Trophoblast cell (in vitro differentiated cells and primary cell): ENCODE measurements at regions not wholly inside any gene's neighbourhood (a gene's known extent, or its start where the extent isn't known, plus 50 kb on each side); places are given as distances from the start of the nearest gene placed in this dataset.

ENCODE experiments used
- DNase-seq, 2 donors: peaks; one replicate each; pipeline ENCODE4 v3.0.0-alpha.2; 2016
- H2AFZ ChIP-seq: 2 replicates; pipeline ENCODE4 v1.6.1; 2013; ENCODE audit warnings: low read length, moderate library complexity, mild to moderate bottlenecking; ENCODE audit not compliant: insufficient read depth, poor library complexity
- H2AK5ac ChIP-seq: 2 replicates; pipeline ENCODE4 v1.6.1; 2013; ENCODE audit warnings: mild to moderate bottlenecking, low read length
- H2BK120ac ChIP-seq: 2 replicates; pipeline ENCODE4 v1.6.1; 2013; ENCODE audit warnings: low read length, mild to moderate bottlenecking, moderate library complexity; ENCODE audit not compliant: insufficient read depth, poor library complexity
- H2BK12ac ChIP-seq: 2 replicates; pipeline ENCODE4 v1.6.1; 2013; ENCODE audit warnings: mild to moderate bottlenecking, low read length, moderate library complexity
- H2BK5ac ChIP-seq: 2 replicates; pipeline ENCODE4 v1.6.1; 2013; ENCODE audit warnings: low read length, low read depth, moderate library complexity, mild to moderate bottlenecking; ENCODE audit not compliant: poor library complexity
- H3K14ac ChIP-seq: 2 replicates; pipeline ENCODE4 v1.6.1; 2013; ENCODE audit warnings: mild to moderate bottlenecking, low read length
- H3K18ac ChIP-seq: 2 replicates; pipeline ENCODE4 v1.6.1; 2013; ENCODE audit warnings: mild to moderate bottlenecking, low read length
- H3K23ac ChIP-seq: 2 replicates; pipeline ENCODE4 v1.6.1; 2013; ENCODE audit warnings: low read length
- H3K27ac ChIP-seq: 2 replicates; pipeline ENCODE4 v1.5.1; 2013; ENCODE audit warnings: low read depth, mild to moderate bottlenecking, inconsistent platforms, low read length, moderate library complexity
- H3K27me3 ChIP-seq: 2 replicates; pipeline ENCODE4 v1.6.1; 2013; ENCODE audit warnings: inconsistent platforms, mild to moderate bottlenecking, low read length, moderate library complexity; ENCODE audit not compliant: insufficient read depth
- H3K36me3 ChIP-seq, 2 experiments: 1 replicate in 1 of 2; 2 replicates in 1 of 2; pipeline ENCODE4 v1.6.1; 2013; ENCODE audit warnings: low read length in 2 of 2, mild to moderate bottlenecking in 2 of 2, moderate library complexity in 1 of 2; ENCODE audit not compliant: insufficient read depth in 2 of 2, control insufficient read depth in 1 of 2
- H3K4ac ChIP-seq: 2 replicates; pipeline ENCODE4 v1.6.1; 2013; ENCODE audit warnings: low read depth, mild to moderate bottlenecking, low read length, moderate library complexity
- H3K4me1 ChIP-seq, 2 experiments: 1 replicate in 1 of 2; 2 replicates in 1 of 2; pipeline ENCODE4 v1.6.1; 2013; ENCODE audit warnings: low read length in 2 of 2, mild to moderate bottlenecking in 2 of 2, moderate library complexity in 1 of 2; ENCODE audit not compliant: insufficient read depth in 2 of 2, control insufficient read depth in 1 of 2
- H3K4me2 ChIP-seq: 2 replicates; pipeline ENCODE4 v1.6.1; 2013; ENCODE audit warnings: inconsistent platforms, mild to moderate bottlenecking, low read length, moderate library complexity
- H3K4me3 ChIP-seq: 2 replicates; pipeline ENCODE4 v1.5.1; 2013; ENCODE audit warnings: mild to moderate bottlenecking, low read depth, low read length, inconsistent platforms
- H3K79me1 ChIP-seq: one replicate; pipeline ENCODE4 v1.6.1; 2013; ENCODE audit warnings: low read length
- H3K79me2 ChIP-seq: 2 replicates; pipeline ENCODE4 v1.6.1; 2013; ENCODE audit warnings: low read length, mild to moderate bottlenecking; ENCODE audit not compliant: control insufficient read depth, insufficient read depth, poor library complexity
- H3K9ac ChIP-seq: 2 replicates; pipeline ENCODE4 v1.6.1; 2013; ENCODE audit warnings: mild to moderate bottlenecking, low read length
- H3K9me3 ChIP-seq: 2 replicates; pipeline ENCODE4 v1.6.1; 2013; ENCODE audit warnings: low read depth, mild to moderate bottlenecking, control low read depth, inconsistent platforms, low read length; ENCODE audit not compliant: insufficient read depth
- H4K12ac ChIP-seq: 2 replicates; pipeline ENCODE4 v1.6.1; 2013; ENCODE audit warnings: low read depth, mild to moderate bottlenecking, low read length, moderate library complexity
- H4K8ac ChIP-seq: 2 replicates; pipeline ENCODE4 v1.6.1; 2013; ENCODE audit warnings: low read depth, mild to moderate bottlenecking, low read length, moderate library complexity
- H4K91ac ChIP-seq: one replicate; pipeline ENCODE4 v1.6.1; 2013; ENCODE audit warnings: low read depth, mild to moderate bottlenecking, low read length, moderate library complexity
- WGBS: extraction: QIAGEN DNeasy Blood & Tissue Kit; methylation state at CpG from one replicate; pipeline ENCODE4 v1.1.7; 2013; ENCODE audit warnings: missing lambda C conversion rate; ENCODE audit not compliant: insufficient read length, insufficient coverage; ENCODE audit errors: extremely low coverage; 5-methylcytosine and 5-hydroxymethylcytosine counted together

DNA sequence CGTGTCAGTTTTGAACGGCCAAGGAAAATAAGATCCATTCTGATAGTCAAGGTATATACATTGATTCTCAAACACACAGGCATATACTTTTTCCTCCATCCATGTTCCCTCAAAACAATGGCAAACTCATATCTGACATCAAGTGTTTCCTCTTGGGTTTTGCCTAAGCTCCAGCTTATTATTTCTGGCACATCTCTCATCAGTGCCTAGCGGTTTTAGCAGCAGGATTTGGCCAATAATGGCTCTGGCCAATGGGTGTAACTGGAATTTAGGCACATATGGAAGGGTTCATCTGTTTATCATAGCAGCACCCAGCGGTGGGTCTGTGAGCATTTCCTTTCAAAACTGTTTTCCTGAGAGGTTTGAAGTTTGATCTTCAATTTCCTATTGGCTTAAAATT, 161.6 kb upstream of the TLL1 start:
- no peak overlapping the region for H2AFZ ChIP-seq
- no peak overlapping the region for H3K4me3 ChIP-seq
- no peak overlapping the region for H3K23ac ChIP-seq
- no peak overlapping the region for H3K4me2 ChIP-seq
- no peak overlapping the region for H3K14ac ChIP-seq
- no peak for DNase-seq
- no peak overlapping the region for H4K12ac ChIP-seq
- no peaks in the 10 kb centered on the region for H3K9me3 ChIP-seq
- H3K27me3 ChIP-seq = no peaks in the 10 kb centered on the region
- peaks cover 0 to 3% of the 10 kb centered on the region in 2 experiments for H3K4me1 ChIP-seq
- no peak overlapping the region for H3K9ac ChIP-seq
- H4K8ac ChIP-seq = no peak overlapping the region
- no peak overlapping the region for H3K4ac ChIP-seq
- no peak overlapping the region for H3K18ac ChIP-seq
- H2AK5ac ChIP-seq = no peak overlapping the region
- H3K79me1 ChIP-seq = no peaks in the 10 kb centered on the region
- H2BK12ac ChIP-seq = no peak overlapping the region
- WGBS = no CpG with 5 or more reads among the region's 4 CpGs
- H2BK5ac ChIP-seq = no peak overlapping the region
- no peaks in the 10 kb centered on the region for H3K36me3 ChIP-seq
- no peak overlapping the region for H3K27ac ChIP-seq
- no peaks in the 10 kb centered on the region for H3K79me2 ChIP-seq
- H2BK120ac ChIP-seq = no peak overlapping the region
- no peak overlapping the region for H4K91ac ChIP-seq

- Histone ChIP-seq H3K27ac (no peak overlapping the region), H4K12ac (no peak overlapping the region)
These were observed 161.1 kb upstream of the TLL1 start for GRCh38 chr4:165711912-165712311.

GRCh38 chr4:165714650-165715049, 158.4 kb upstream of the TLL1 start:
- Histone ChIP-seq H3K4me1 (peaks cover 0 to 2% of the 10 kb centered on the region in 2 experiments), H3K27ac (no peak overlapping the region), H2AFZ (no peak overlapping the region), H3K27me3 (no peaks in the 10 kb centered on the region), H4K8ac (no peak overlapping the region), H3K14ac (no peak overlapping the region), H3K79me1 (no peaks in the 10 kb centered on the region), H4K91ac (no peak overlapping the region), H2BK12ac (no peak overlapping the region), H3K4me3 (no peak overlapping the region), H3K9me3 (no peaks in the 10 kb centered on the region), H2BK5ac (no peak overlapping the region), H3K79me2 (no peaks in the 10 kb centered on the region), H3K36me3 (no peaks in the 10 kb centered on the region), H3K4me2 (no peak overlapping the region), H3K23ac (no peak overlapping the region), H2AK5ac (no peak overlapping the region), H3K18ac (no peak overlapping the region), H2BK120ac (no peak overlapping the region), H3K4ac (no peak overlapping the region), H4K12ac (no peak overlapping the region), H3K9ac (no peak overlapping the region)
- DNase-seq = no peak
- WGBS = no CpG with 5 or more reads among the region's 14 CpGs

More at GRCh38 chr4:165711912-165712311, 161.1 kb upstream of the TLL1 start:
- Histone ChIP-seq H3K27me3 (no peaks in the 10 kb centered on the region), H3K79me2 (no peaks in the 10 kb centered on the region), H2BK120ac (no peak overlapping the region), H3K4me3 (no peak overlapping the region), H3K23ac (no peak overlapping the region), H2AK5ac (no peak overlapping the region), H3K9ac (no peak overlapping the region), H3K4me1 (peaks cover 0 to 3% of the 10 kb centered on the region in 2 experiments), H3K79me1 (no peaks in the 10 kb centered on the region), H3K9me3 (no peaks in the 10 kb centered on the region), H3K14ac (no peak overlapping the region), H3K4me2 (no peak overlapping the region), H2BK12ac (no peak overlapping the region), H4K91ac (no peak overlapping the region), H2BK5ac (no peak overlapping the region), H3K4ac (no peak overlapping the region), H3K36me3 (no peaks in the 10 kb centered on the region), H3K18ac (no peak overlapping the region), H2AFZ (no peak overlapping the region), H4K8ac (no peak overlapping the region)
- WGBS = no CpG with 5 or more reads among the region's 2 CpGs
- no peak for DNase-seq

DNA sequence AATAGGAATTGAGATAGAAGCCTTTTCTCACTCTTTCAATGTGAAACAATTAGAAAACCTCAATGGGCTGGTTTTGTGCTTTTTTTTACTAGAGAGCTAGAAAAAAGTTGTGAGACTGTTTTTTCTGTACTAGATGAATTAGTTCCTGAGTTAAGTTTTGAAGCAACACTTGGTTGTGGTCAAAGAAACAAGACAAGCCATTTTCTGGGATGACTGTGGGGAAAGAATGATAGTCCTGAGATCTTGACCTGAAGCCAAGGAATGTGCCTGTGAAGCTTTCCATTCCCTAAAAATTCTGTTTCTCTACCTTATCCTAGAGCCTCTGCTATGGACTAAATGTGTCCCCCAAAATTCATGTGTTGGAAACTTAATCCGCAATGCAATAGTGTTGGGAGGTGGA, 157.8 kb upstream of the TLL1 start:
- Histone ChIP-seq H3K4me2 (no peak overlapping the region), H3K27ac (no peak overlapping the region), H3K9me3 (no peaks in the 10 kb centered on the region), H3K79me1 (no peaks in the 10 kb centered on the region), H2AK5ac (no peak overlapping the region), H3K9ac (no peak overlapping the region), H2AFZ (no peak overlapping the region), H3K23ac (no peak overlapping the region), H2BK12ac (no peak overlapping the region), H3K18ac (no peak overlapping the region), H2BK120ac (no peak overlapping the region), H3K27me3 (no peaks in the 10 kb centered on the region), H4K8ac (no peak overlapping the region), H4K91ac (no peak overlapping the region), H3K36me3 (no peaks in the 10 kb centered on the region), H3K14ac (no peak overlapping the region), H2BK5ac (no peak overlapping the region), H3K4me1 (no peaks in the 10 kb centered on the region), H3K4me3 (no peak overlapping the region), H4K12ac (no peak overlapping the region), H3K79me2 (no peaks in the 10 kb centered on the region), H3K4ac (no peak overlapping the region)
- no CpG with 5 or more reads among the region's 1 CpG for WGBS
- DNase-seq = no peak
